ENCODE measurements at regions not wholly inside any gene's neighbourhood (a gene's known extent, or its start where the extent isn't known, plus 50 kb on each side); places are given as distances from the start of the nearest gene placed in this dataset.

DNA sequence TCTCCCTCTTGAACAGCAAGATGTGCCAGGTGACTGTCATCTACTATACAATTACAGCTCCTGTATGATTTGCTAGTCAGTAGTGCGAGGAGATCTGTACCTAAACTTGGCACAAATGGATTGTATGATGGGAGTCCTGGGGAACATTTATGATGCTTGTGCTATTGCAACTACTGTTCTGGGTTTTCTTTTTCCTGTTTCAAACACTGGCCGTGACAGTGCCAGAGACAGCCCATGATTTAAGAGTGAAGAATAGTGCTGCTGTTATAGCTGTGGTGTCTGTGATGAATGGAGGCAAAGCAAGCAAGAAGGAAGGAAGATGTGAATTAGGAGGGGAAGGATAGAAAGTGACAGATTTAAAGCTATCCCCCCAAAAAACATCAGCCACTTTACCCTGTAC is 1868.9 kb downstream of the PCDH7 start:
- TF ChIP-seq RAD21 (IDR thresholded peaks at IDR 0.05; ENCODE audit: low read depth) (no peak), YY1 (IDR thresholded peaks at IDR 0.05; ENCODE audit: low read depth) (no peak), TAF1 (IDR thresholded peaks at IDR 0.05; ENCODE audit: low read depth) (no peak)
- TF ChIP-seq, protein P1, sequence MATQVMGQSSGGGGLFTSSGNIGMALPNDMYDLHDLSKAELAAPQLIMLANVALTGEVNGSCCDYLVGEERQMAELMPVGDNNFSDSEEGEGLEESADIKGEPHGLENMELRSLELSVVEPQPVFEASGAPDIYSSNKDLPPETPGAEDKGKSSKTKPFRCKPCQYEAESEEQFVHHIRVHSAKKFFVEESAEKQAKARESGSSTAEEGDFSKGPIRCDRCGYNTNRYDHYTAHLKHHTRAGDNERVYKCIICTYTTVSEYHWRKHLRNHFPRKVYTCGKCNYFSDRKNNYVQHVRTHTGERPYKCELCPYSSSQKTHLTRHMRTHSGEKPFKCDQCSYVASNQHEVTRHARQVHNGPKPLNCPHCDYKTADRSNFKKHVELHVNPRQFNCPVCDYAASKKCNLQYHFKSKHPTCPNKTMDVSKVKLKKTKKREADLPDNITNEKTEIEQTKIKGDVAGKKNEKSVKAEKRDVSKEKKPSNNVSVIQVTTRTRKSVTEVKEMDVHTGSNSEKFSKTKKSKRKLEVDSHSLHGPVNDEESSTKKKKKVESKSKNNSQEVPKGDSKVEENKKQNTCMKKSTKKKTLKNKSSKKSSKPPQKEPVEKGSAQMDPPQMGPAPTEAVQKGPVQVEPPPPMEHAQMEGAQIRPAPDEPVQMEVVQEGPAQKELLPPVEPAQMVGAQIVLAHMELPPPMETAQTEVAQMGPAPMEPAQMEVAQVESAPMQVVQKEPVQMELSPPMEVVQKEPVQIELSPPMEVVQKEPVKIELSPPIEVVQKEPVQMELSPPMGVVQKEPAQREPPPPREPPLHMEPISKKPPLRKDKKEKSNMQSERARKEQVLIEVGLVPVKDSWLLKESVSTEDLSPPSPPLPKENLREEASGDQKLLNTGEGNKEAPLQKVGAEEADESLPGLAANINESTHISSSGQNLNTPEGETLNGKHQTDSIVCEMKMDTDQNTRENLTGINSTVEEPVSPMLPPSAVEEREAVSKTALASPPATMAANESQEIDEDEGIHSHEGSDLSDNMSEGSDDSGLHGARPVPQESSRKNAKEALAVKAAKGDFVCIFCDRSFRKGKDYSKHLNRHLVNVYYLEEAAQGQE (IDR thresholded peaks at IDR 0.05; ENCODE audit: low read depth), result no peak
- TF ChIP-seq, protein P2, sequence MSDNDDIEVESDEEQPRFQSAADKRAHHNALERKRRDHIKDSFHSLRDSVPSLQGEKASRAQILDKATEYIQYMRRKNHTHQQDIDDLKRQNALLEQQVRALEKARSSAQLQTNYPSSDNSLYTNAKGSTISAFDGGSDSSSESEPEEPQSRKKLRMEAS (IDR thresholded peaks at IDR 0.05), result no peak
